GM23338 (cell line): ENCODE measurements at regions not wholly inside any gene's neighbourhood (a gene's known extent, or its start where the extent isn't known, plus 50 kb on each side); places are given as distances from the start of the nearest gene placed in this dataset.

Source experiments
- ATAC-seq: fragments of 200-7000 bp; cut with Tn5 transposase; 3 replicates; pipeline ENCODE4 v1.9.1; 2020
- DNase-seq: peaks from one replicate; pipeline ENCODE4 v3.0.0-alpha.2; 2015; ENCODE audit warnings: low spot score
- H2AFZ ChIP-seq: fragments of 200-600 bp; sonication (generic); 2 replicates; pipeline ENCODE4 v1.8.0; 2016; ENCODE audit warnings: antibody characterized with exemption, mild to moderate bottlenecking, moderate library complexity
- H3F3A ChIP-seq: fragments of 200-600 bp; sonication (generic); replicated peaks from 2 replicates; pipeline ENCODE4 v1.8.0; 2017; ENCODE audit warnings: antibody characterized with exemption, mixed run types, low read depth
- H3K27ac ChIP-seq: fragments of 200-600 bp; sonication (generic); 2 replicates; pipeline ENCODE4 v1.6.1; 2016; ENCODE audit warnings: low read depth
- H3K27me3 ChIP-seq: fragments of 200-600 bp; sonication (generic); 2 replicates; pipeline ENCODE4 v1.8.0; 2016; ENCODE audit warnings: mild to moderate bottlenecking, mixed run types, moderate library complexity; ENCODE audit not compliant: insufficient read depth
- H3K36me3 ChIP-seq: fragments of 200-600 bp; sonication (generic); 2 replicates; pipeline ENCODE4 v1.8.0; 2016; ENCODE audit warnings: mild to moderate bottlenecking; ENCODE audit not compliant: insufficient read depth
- H3K4me1 ChIP-seq: fragments of 200-600 bp; sonication (generic); 2 replicates; pipeline ENCODE4 v1.8.0; 2016; ENCODE audit warnings: mild to moderate bottlenecking, moderate library complexity; ENCODE audit not compliant: insufficient read depth
- H3K4me2 ChIP-seq: fragments of 200-600 bp; sonication (generic); 2 replicates; pipeline ENCODE4 v1.7.1; 2017; ENCODE audit warnings: mixed run types
- H3K4me3 ChIP-seq: fragments of 200-600 bp; sonication (generic); 2 replicates; pipeline ENCODE4 v1.6.1; 2016; ENCODE audit warnings: mixed run types
- H3K79me2 ChIP-seq: fragments of 200-600 bp; sonication (generic); replicated peaks from 2 replicates; pipeline ENCODE4 v1.8.0; 2017; ENCODE audit warnings: mild to moderate bottlenecking; ENCODE audit not compliant: insufficient read depth
- H3K9me2 ChIP-seq: fragments of 200-600 bp; sonication (generic); 2 replicates; pipeline ENCODE4 v1.8.0; 2017; ENCODE audit not compliant: insufficient read depth
- H4K20me1 ChIP-seq: fragments of 200-600 bp; sonication (generic); replicated peaks from 2 replicates; pipeline ENCODE4 v1.8.0; 2017; ENCODE audit warnings: mild to moderate bottlenecking; ENCODE audit not compliant: insufficient read depth
- H3K27ac Mint-ChIP-seq: 2 replicates; pipeline ENCODE4 v1.8.0; 2020; ENCODE audit warnings: inconsistent platforms, mild to moderate bottlenecking, moderate library complexity, mixed read lengths
- H3K27me3 Mint-ChIP-seq: 3 replicates; pipeline ENCODE4 v1.8.0; 2022; ENCODE audit warnings: low read depth, mild to moderate bottlenecking, moderate library complexity, mixed read lengths, inconsistent platforms; ENCODE audit not compliant: insufficient read depth, poor library complexity
- H3K36me3 Mint-ChIP-seq: 3 replicates; pipeline ENCODE4 v1.8.0; 2021; ENCODE audit warnings: low read depth, mild to moderate bottlenecking, inconsistent platforms, moderate library complexity, mixed read lengths
- H3K4me1 Mint-ChIP-seq: 3 replicates; pipeline ENCODE4 v1.8.0; 2020; ENCODE audit warnings: mild to moderate bottlenecking, inconsistent platforms, mixed read lengths
- H3K4me3 Mint-ChIP-seq: 3 replicates; pipeline ENCODE4 v1.8.0; 2021; ENCODE audit warnings: moderate library complexity, mild to moderate bottlenecking, inconsistent platforms, mixed read lengths
- H3K9me3 Mint-ChIP-seq: 3 replicates; pipeline ENCODE4 v1.8.0; 2020; ENCODE audit warnings: moderate library complexity, mild to moderate bottlenecking, inconsistent platforms, mixed read lengths
- CREB1 ChIP-seq: fragments of 250-450 bp; sonication (Bioruptor Pico); IDR thresholded peaks from 2 replicates; pipeline ENCODE4 v1.5.0; 2020; ENCODE audit warnings: low read depth, mild to moderate bottlenecking, moderate library complexity
- CTCF ChIP-seq, 2 experiments: fragments of 200-600 bp in 1 of 2; sonication (generic) in 1 of 2; conservative IDR thresholded peaks; 2 replicates each; pipeline versions ENCODE4 v1.5.1 to v1.6.1; 2016 to 2017; ENCODE audit warnings: antibody characterized with exemption in 2 of 2, low read depth in 2 of 2, mild to moderate bottlenecking in 2 of 2, moderate library complexity in 1 of 2
- EZH2 ChIP-seq: fragments of 200-600 bp; sonication (generic); IDR thresholded peaks from one replicate; pipeline ENCODE4 v1.8.0; 2017; ENCODE audit warnings: antibody characterized with exemption, mild to moderate bottlenecking, low read depth; ENCODE audit not compliant: unreplicated experiment
- EZH2phosphoT487 ChIP-seq: fragments of 200-600 bp; sonication (generic); IDR thresholded peaks from one replicate; pipeline ENCODE4 v1.8.1; 2018; ENCODE audit warnings: antibody characterized with exemption; ENCODE audit not compliant: unreplicated experiment
- JUNB ChIP-seq: IDR thresholded peaks from one replicate; pipeline ENCODE4 v1.6.1; 2016; ENCODE audit warnings: antibody characterized with exemption; ENCODE audit not compliant: unreplicated experiment
- NANOG ChIP-seq: IDR thresholded peaks from 2 replicates; pipeline ENCODE4 v1.6.1; 2016; ENCODE audit warnings: antibody characterized with exemption, borderline replicate concordance
- POLR2AphosphoS5 ChIP-seq: IDR thresholded peaks from 2 replicates; pipeline ENCODE4 v1.6.1; 2016; ENCODE audit warnings: antibody characterized with exemption, low read depth
- STAT1 ChIP-seq: IDR thresholded peaks from one replicate; pipeline ENCODE4 v1.6.1; 2016; ENCODE audit warnings: antibody characterized with exemption; ENCODE audit not compliant: unreplicated experiment
- ZNF114 ChIP-seq: fragments of 250-450 bp; sonication (Bioruptor Pico); IDR thresholded peaks from 2 replicates; pipeline ENCODE4 v1.5.0; 2020; ENCODE audit warnings: mild to moderate bottlenecking, moderate library complexity
- ZNF331 ChIP-seq: fragments of 250-450 bp; sonication (Bioruptor Pico); IDR thresholded peaks from 2 replicates; pipeline ENCODE4 v1.5.0; 2020; ENCODE audit warnings: low read depth, mild to moderate bottlenecking, moderate library complexity
- ZNF462 ChIP-seq: fragments of 250-450 bp; sonication (Bioruptor Pico); IDR thresholded peaks from 2 replicates; pipeline ENCODE4 v1.5.0; 2020; ENCODE audit warnings: mild to moderate bottlenecking, moderate library complexity
- TF ChIP-seq, protein P1 (sequence below): IDR thresholded peaks from 2 replicates; pipeline ENCODE4 v1.6.1; 2016; ENCODE audit warnings: antibody characterized with exemption
- TF ChIP-seq, protein P2 (sequence below): IDR thresholded peaks from one replicate; pipeline ENCODE4 v1.6.1; 2018; ENCODE audit warnings: antibody characterized with exemption; ENCODE audit not compliant: unreplicated experiment

GRCh38 chr1:102050556-102050955, 53.8 kb upstream of the OLFM3 start:
- Mint-ChIP-seq H3K27me3 (peaks cover 6% of the 10 kb centered on the region), H3K4me3 (no peak overlapping the region), H3K36me3 (no peaks in the 10 kb centered on the region), H3K9me3 (no peaks in the 10 kb centered on the region), H3K4me1 (peaks cover 2% of the 10 kb centered on the region; the same call in 2 of the 3 replicates), H3K27ac (peak overlapping the region; percentile 6; the same call in 1 of the 2 replicates)
- DNase-seq (no peak), ATAC-seq (no peak)
- H4K20me1 ChIP-seq = no peaks in the 10 kb centered on the region
- no peak overlapping the region for H3K4me2 ChIP-seq
- H3K9me2 ChIP-seq = no peaks in the 10 kb centered on the region
- TF ChIP-seq ZNF114 (no peak), CREB1 (no peak), NANOG (no peak), CTCF (conservative IDR thresholded peaks at IDR 0.05; ENCODE audit: low read depth in 2 of 2) (no peak), JUNB (no peak), ZNF462 (CRISPR knock-in tag) (no peak), ZNF331 (CRISPR knock-in tag) (no peak), STAT1 (no peak), EZH2 (no peak), POLR2AphosphoS5 (no peak), EZH2phosphoT487 (no peak)
- TF ChIP-seq, protein P1, sequence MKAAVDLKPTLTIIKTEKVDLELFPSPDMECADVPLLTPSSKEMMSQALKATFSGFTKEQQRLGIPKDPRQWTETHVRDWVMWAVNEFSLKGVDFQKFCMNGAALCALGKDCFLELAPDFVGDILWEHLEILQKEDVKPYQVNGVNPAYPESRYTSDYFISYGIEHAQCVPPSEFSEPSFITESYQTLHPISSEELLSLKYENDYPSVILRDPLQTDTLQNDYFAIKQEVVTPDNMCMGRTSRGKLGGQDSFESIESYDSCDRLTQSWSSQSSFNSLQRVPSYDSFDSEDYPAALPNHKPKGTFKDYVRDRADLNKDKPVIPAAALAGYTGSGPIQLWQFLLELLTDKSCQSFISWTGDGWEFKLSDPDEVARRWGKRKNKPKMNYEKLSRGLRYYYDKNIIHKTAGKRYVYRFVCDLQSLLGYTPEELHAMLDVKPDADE = no peak
- TF ChIP-seq, protein P2, sequence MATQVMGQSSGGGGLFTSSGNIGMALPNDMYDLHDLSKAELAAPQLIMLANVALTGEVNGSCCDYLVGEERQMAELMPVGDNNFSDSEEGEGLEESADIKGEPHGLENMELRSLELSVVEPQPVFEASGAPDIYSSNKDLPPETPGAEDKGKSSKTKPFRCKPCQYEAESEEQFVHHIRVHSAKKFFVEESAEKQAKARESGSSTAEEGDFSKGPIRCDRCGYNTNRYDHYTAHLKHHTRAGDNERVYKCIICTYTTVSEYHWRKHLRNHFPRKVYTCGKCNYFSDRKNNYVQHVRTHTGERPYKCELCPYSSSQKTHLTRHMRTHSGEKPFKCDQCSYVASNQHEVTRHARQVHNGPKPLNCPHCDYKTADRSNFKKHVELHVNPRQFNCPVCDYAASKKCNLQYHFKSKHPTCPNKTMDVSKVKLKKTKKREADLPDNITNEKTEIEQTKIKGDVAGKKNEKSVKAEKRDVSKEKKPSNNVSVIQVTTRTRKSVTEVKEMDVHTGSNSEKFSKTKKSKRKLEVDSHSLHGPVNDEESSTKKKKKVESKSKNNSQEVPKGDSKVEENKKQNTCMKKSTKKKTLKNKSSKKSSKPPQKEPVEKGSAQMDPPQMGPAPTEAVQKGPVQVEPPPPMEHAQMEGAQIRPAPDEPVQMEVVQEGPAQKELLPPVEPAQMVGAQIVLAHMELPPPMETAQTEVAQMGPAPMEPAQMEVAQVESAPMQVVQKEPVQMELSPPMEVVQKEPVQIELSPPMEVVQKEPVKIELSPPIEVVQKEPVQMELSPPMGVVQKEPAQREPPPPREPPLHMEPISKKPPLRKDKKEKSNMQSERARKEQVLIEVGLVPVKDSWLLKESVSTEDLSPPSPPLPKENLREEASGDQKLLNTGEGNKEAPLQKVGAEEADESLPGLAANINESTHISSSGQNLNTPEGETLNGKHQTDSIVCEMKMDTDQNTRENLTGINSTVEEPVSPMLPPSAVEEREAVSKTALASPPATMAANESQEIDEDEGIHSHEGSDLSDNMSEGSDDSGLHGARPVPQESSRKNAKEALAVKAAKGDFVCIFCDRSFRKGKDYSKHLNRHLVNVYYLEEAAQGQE = no peak
- no peak overlapping the region for H3K27ac ChIP-seq
- peak overlapping the region; percentile 39; the same call in 1 of the 2 replicates for H2AFZ ChIP-seq
- H3F3A ChIP-seq = no peaks in the 10 kb centered on the region
- H3K4me1 ChIP-seq = no peaks in the 10 kb centered on the region
- H3K4me3 ChIP-seq = no peak overlapping the region
- no peaks in the 10 kb centered on the region for H3K27me3 ChIP-seq
- H3K79me2 ChIP-seq = no peaks in the 10 kb centered on the region
- no peaks in the 10 kb centered on the region for H3K36me3 ChIP-seq
